Mononuclear cell (primary cell): ENCODE measurements at regions not wholly inside any gene's neighbourhood (a gene's known extent, or its start where the extent isn't known, plus 50 kb on each side); places are given as distances from the start of the nearest gene placed in this dataset.

Experiments used
- H3K27me3 ChIP-seq: 2 replicates; pipeline ENCODE4 v1.6.0; 2011; ENCODE audit warnings: low read length, control low read depth; ENCODE audit not compliant: insufficient read depth
- H3K4me1 ChIP-seq: 2 replicates; pipeline ENCODE4 v1.5.1; 2011; ENCODE audit warnings: mild to moderate bottlenecking, low read length, control low read depth; ENCODE audit not compliant: insufficient read depth
- H3K4me3 ChIP-seq: 2 replicates; pipeline ENCODE4 v1.5.1; 2011; ENCODE audit warnings: mild to moderate bottlenecking, low read length, moderate library complexity
- H3K9me3 ChIP-seq: 2 replicates; pipeline ENCODE4 v1.5.1; 2011; ENCODE audit warnings: low read depth, mild to moderate bottlenecking, control low read depth, low read length

GRCh38 chr11:64450168-64450560 lies 91.2 kb downstream of the RPS6KA4 start:
- Histone ChIP-seq H3K4me3 (no peak overlapping the region), H3K4me1 (peaks cover 38% of the 10 kb centered on the region), H3K27me3 (no peaks in the 10 kb centered on the region), H3K9me3 (no peaks in the 10 kb centered on the region)

GRCh38 chr11:64451856-64452255 lies 92.9 kb downstream of the RPS6KA4 start:
- Histone ChIP-seq H3K27me3 (no peaks in the 10 kb centered on the region), H3K9me3 (no peaks in the 10 kb centered on the region), H3K4me3 (no peak overlapping the region), H3K4me1 (peaks cover 35% of the 10 kb centered on the region)

GRCh38 chr11:64453466-64453865 lies 94.5 kb downstream of the RPS6KA4 start:
- no peaks in the 10 kb centered on the region for H3K9me3 ChIP-seq
- H3K4me3 ChIP-seq: no peak overlapping the region
- peaks cover 19% of the 10 kb centered on the region for H3K4me1 ChIP-seq
- H3K27me3 ChIP-seq: no peaks in the 10 kb centered on the region

GRCh38 chr11:64455456-64456261 lies 96.7 kb downstream of the RPS6KA4 start:
- H3K4me3 ChIP-seq: no peak overlapping the region
- H3K9me3 ChIP-seq: no peaks in the 10 kb centered on the region
- no peaks in the 10 kb centered on the region for H3K27me3 ChIP-seq
- H3K4me1 ChIP-seq: no peaks in the 10 kb centered on the region

- Histone ChIP-seq H3K4me3 (no peak overlapping the region), H3K9me3 (no peaks in the 10 kb centered on the region), H3K4me1 (no peaks in the 10 kb centered on the region), H3K27me3 (no peaks in the 10 kb centered on the region)
Observed at GRCh38 chr11:64456509-64457320, 97.8 kb downstream of the RPS6KA4 start.

GRCh38 chr11:64457416-64458010 lies 98.2 kb upstream of the SLC22A11 start:
- Histone ChIP-seq H3K4me3 (no peak overlapping the region), H3K4me1 (no peaks in the 10 kb centered on the region), H3K27me3 (no peaks in the 10 kb centered on the region), H3K9me3 (no peaks in the 10 kb centered on the region)

GRCh38 chr11:64458997-64459396 lies 96.7 kb upstream of the SLC22A11 start:
- Histone ChIP-seq H3K27me3 (no peaks in the 10 kb centered on the region), H3K9me3 (no peaks in the 10 kb centered on the region), H3K4me1 (no peaks in the 10 kb centered on the region), H3K4me3 (no peak overlapping the region)

GRCh38 chr11:64459609-64460008 lies 96.1 kb upstream of the SLC22A11 start:
- H3K4me3 ChIP-seq: no peak overlapping the region
- no peaks in the 10 kb centered on the region for H3K27me3 ChIP-seq
- H3K4me1 ChIP-seq: no peaks in the 10 kb centered on the region
- H3K9me3 ChIP-seq: no peaks in the 10 kb centered on the region

- H3K4me3 ChIP-seq: no peak overlapping the region
- H3K9me3 ChIP-seq: no peaks in the 10 kb centered on the region
- no peaks in the 10 kb centered on the region for H3K4me1 ChIP-seq
- H3K27me3 ChIP-seq: no peaks in the 10 kb centered on the region
Observed at GRCh38 chr11:64461081-64461480, 94.7 kb upstream of the SLC22A11 start.

- Histone ChIP-seq H3K27me3 (no peaks in the 10 kb centered on the region), H3K9me3 (no peaks in the 10 kb centered on the region), H3K4me1 (no peaks in the 10 kb centered on the region), H3K4me3 (no peak overlapping the region)
Observed at GRCh38 chr11:64466115-64466718, 89.5 kb upstream of the SLC22A11 start.

- Histone ChIP-seq H3K9me3 (no peaks in the 10 kb centered on the region), H3K27me3 (no peaks in the 10 kb centered on the region), H3K4me1 (no peaks in the 10 kb centered on the region), H3K4me3 (no peak overlapping the region)
Observed at GRCh38 chr11:64469288-64469687, 86.5 kb upstream of the SLC22A11 start.

GRCh38 chr11:64472593-64473455 lies 82.9 kb upstream of the SLC22A11 start:
- H3K9me3 ChIP-seq: no peaks in the 10 kb centered on the region
- H3K4me1 ChIP-seq: no peaks in the 10 kb centered on the region
- no peak overlapping the region for H3K4me3 ChIP-seq
- no peaks in the 10 kb centered on the region for H3K27me3 ChIP-seq

- H3K4me1 ChIP-seq: no peaks in the 10 kb centered on the region
- no peak overlapping the region for H3K4me3 ChIP-seq
- no peaks in the 10 kb centered on the region for H3K9me3 ChIP-seq
- no peaks in the 10 kb centered on the region for H3K27me3 ChIP-seq
Observed at GRCh38 chr11:64474680-64475079, 81.1 kb upstream of the SLC22A11 start.

GRCh38 chr11:64475145-64475544 lies 80.6 kb upstream of the SLC22A11 start:
- no peaks in the 10 kb centered on the region for H3K4me1 ChIP-seq
- no peaks in the 10 kb centered on the region for H3K9me3 ChIP-seq
- H3K4me3 ChIP-seq: no peak overlapping the region
- H3K27me3 ChIP-seq: no peaks in the 10 kb centered on the region
